BLaER1 (cell line): ENCODE measurements at regions not wholly inside any gene's neighbourhood (a gene's known extent, or its start where the extent isn't known, plus 50 kb on each side); places are given as distances from the start of the nearest gene placed in this dataset.

Experiments
- H3K27ac ChIP-seq: shearing (Covaris generic); formaldehyde crosslinking; 2 replicates; pipeline ENCODE4 v1.8.1; 2022
- H3K27me3 ChIP-seq: shearing (Covaris generic); formaldehyde crosslinking; 2 replicates; pipeline ENCODE4 v1.8.1; 2022
- H3K36me3 ChIP-seq: shearing (Covaris generic); formaldehyde crosslinking; 2 replicates; pipeline ENCODE4 v1.8.1; 2022
- H3K4me1 ChIP-seq: shearing (Covaris generic); formaldehyde crosslinking; 2 replicates; pipeline ENCODE4 v1.8.1; 2022
- H3K4me2 ChIP-seq: shearing (Covaris generic); formaldehyde crosslinking; 2 replicates; pipeline ENCODE4 v1.8.1; 2022
- H3K4me3 ChIP-seq: shearing (Covaris generic); formaldehyde crosslinking; 2 replicates; pipeline ENCODE4 v1.8.1; 2022
- H3K9ac ChIP-seq: shearing (Covaris generic); formaldehyde crosslinking; 2 replicates; pipeline ENCODE4 v1.8.1; 2022
- H3K9me3 ChIP-seq: shearing (Covaris generic); formaldehyde crosslinking; 2 replicates; pipeline ENCODE4 v1.8.1; 2022
- H4K20me1 ChIP-seq: shearing (Covaris generic); formaldehyde crosslinking; 2 replicates; pipeline ENCODE4 v1.8.1; 2022
- Cebpa-rat ChIP-seq: shearing (Covaris generic); IDR thresholded peaks from 2 replicates; pipeline ENCODE4 v1.8.1; 2022

DNA sequence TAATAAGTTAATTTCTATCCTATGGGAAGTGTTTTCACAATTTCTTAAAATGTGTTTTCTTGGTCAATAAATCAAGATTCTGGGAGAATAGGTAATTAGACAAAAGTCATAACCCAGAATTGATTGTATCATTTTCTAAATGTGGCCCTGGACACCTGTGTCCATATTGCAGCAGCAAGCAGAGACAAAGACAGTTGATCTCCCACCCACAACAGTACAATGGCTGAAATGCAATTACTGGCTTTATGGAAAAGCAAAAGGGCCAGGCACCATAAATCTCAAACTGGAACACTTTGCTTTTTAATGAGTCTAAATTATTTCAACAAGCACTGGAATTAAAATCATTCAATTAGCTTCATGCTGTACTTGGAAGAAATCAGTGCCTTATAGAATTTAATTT lies 157.2 kb downstream of the ESM1 start:
- Histone ChIP-seq H3K36me3 (no peaks in the 10 kb centered on the region), H3K4me2 (no peak overlapping the region), H3K4me1 (no peaks in the 10 kb centered on the region), H4K20me1 (no peaks in the 10 kb centered on the region), H3K27me3 (no peaks in the 10 kb centered on the region), H3K9ac (no peak overlapping the region), H3K27ac (no peak overlapping the region), H3K4me3 (no peak overlapping the region), H3K9me3 (no peaks in the 10 kb centered on the region)
- TF ChIP-seq Cebpa-rat = no peak

- H3K4me2 ChIP-seq = no peak overlapping the region
- no peaks in the 10 kb centered on the region for H3K4me1 ChIP-seq
- no peak for TF ChIP-seq Cebpa-rat
- no peaks in the 10 kb centered on the region for H4K20me1 ChIP-seq
- no peaks in the 10 kb centered on the region for H3K9me3 ChIP-seq
- no peaks in the 10 kb centered on the region for H3K36me3 ChIP-seq
- H3K27ac ChIP-seq = no peak overlapping the region
- H3K4me3 ChIP-seq = no peak overlapping the region
- no peak overlapping the region for H3K9ac ChIP-seq
- H3K27me3 ChIP-seq = no peaks in the 10 kb centered on the region
These were observed 160.4 kb downstream of the ESM1 start for GRCh38 chr5:54825005-54825404.

DNA sequence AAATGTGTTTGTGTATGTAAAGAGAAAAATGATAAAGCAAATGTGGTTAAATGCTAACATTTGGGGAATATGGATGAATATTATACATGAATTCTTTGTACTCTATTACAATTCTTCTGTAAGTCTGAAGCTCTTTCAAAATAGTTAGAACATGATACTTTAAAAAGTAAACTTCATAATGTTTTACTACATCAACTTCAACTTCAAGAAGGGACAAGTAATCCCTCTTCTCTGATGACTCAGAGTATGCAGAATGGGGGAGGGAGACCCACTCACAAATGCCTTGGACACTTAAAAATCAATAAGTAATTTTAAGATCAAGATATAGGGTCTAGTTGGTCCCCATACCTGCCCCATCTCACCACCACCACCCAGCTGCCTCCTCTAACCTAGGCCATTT lies 162.4 kb downstream of the ESM1 start:
- H3K36me3 ChIP-seq = no peaks in the 10 kb centered on the region
- no peak overlapping the region for H3K4me3 ChIP-seq
- no peaks in the 10 kb centered on the region for H3K4me1 ChIP-seq
- H3K27ac ChIP-seq = no peak overlapping the region
- H3K4me2 ChIP-seq = no peak overlapping the region
- H3K9me3 ChIP-seq = no peaks in the 10 kb centered on the region
- H4K20me1 ChIP-seq = no peaks in the 10 kb centered on the region
- no peak for TF ChIP-seq Cebpa-rat
- no peaks in the 10 kb centered on the region for H3K27me3 ChIP-seq
- no peak overlapping the region for H3K9ac ChIP-seq

DNA sequence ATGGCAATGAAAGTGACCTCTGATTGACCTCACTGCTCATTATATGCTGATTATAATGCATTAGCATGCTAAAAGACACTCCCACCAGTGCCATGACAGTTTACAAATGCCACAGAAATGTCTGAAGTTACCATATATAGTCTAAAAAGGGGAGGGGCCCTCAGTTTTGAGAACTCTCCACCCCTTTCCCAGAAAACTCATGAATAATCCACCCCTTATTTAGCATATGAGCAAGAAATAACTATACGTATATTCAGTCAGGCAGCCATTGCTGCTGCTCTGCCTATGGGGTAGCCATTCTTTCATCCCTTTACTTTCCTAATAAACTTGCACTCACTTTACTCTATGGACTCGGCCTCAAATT lies 163.1 kb downstream of the ESM1 start:
- H3K36me3 ChIP-seq = no peaks in the 10 kb centered on the region
- H3K27me3 ChIP-seq = no peaks in the 10 kb centered on the region
- H3K4me1 ChIP-seq = no peaks in the 10 kb centered on the region
- no peak overlapping the region for H3K4me3 ChIP-seq
- H3K9me3 ChIP-seq = no peaks in the 10 kb centered on the region
- no peak overlapping the region for H3K27ac ChIP-seq
- no peak for TF ChIP-seq Cebpa-rat
- no peak overlapping the region for H3K9ac ChIP-seq
- H4K20me1 ChIP-seq = no peaks in the 10 kb centered on the region
- no peak overlapping the region for H3K4me2 ChIP-seq

GRCh38 chr5:54821445-54822323 lies 163.7 kb downstream of the ESM1 start:
- Histone ChIP-seq H3K27ac (no peak overlapping the region), H4K20me1 (no peaks in the 10 kb centered on the region), H3K27me3 (no peaks in the 10 kb centered on the region), H3K36me3 (no peaks in the 10 kb centered on the region), H3K9ac (no peak overlapping the region), H3K4me3 (no peak overlapping the region), H3K9me3 (no peaks in the 10 kb centered on the region), H3K4me1 (no peaks in the 10 kb centered on the region), H3K4me2 (no peak overlapping the region)
- TF ChIP-seq Cebpa-rat = no peak

- H3K4me3 ChIP-seq = no peak overlapping the region
- no peak overlapping the region for H3K9ac ChIP-seq
- H3K27ac ChIP-seq = no peak overlapping the region
- no peaks in the 10 kb centered on the region for H3K27me3 ChIP-seq
- TF ChIP-seq Cebpa-rat = no peak
- no peaks in the 10 kb centered on the region for H3K36me3 ChIP-seq
- no peaks in the 10 kb centered on the region for H4K20me1 ChIP-seq
- H3K4me1 ChIP-seq = no peaks in the 10 kb centered on the region
- H3K9me3 ChIP-seq = no peaks in the 10 kb centered on the region
- no peak overlapping the region for H3K4me2 ChIP-seq
These were observed 164.9 kb downstream of the ESM1 start for GRCh38 chr5:54820346-54821134.

GRCh38 chr5:54807421-54807820 lies 178.0 kb downstream of the ESM1 start:
- H3K4me1 ChIP-seq = no peaks in the 10 kb centered on the region
- H3K27me3 ChIP-seq = no peaks in the 10 kb centered on the region
- no peaks in the 10 kb centered on the region for H4K20me1 ChIP-seq
- H3K36me3 ChIP-seq = no peaks in the 10 kb centered on the region
- H3K4me3 ChIP-seq = no peak overlapping the region
- H3K4me2 ChIP-seq = no peak overlapping the region
- no peak overlapping the region for H3K9ac ChIP-seq
- H3K9me3 ChIP-seq = peaks cover 7% of the 10 kb centered on the region; the same call in 1 of the 2 replicates
- no peak overlapping the region for H3K27ac ChIP-seq
- no peak for TF ChIP-seq Cebpa-rat

DNA sequence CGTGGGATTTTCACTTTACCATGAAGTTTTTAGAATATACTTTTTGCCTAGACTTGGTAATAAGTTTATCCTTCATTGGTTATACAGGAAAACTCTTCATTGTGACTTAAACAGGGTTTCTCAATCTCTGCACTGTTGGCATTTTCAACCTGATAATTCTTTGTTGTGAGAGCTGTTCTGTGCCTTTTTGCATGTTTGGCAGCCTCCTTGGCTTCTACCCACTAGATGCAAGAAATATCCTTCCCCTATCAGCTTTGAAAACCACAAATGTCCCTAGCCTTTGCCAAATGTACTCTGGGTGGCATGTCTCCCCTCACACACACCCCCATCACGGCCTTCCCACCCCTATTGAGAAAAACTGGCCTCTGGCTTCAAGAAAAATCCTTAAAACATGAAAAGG lies 180.9 kb downstream of the ESM1 start:
- TF ChIP-seq Cebpa-rat = no peak
- Histone ChIP-seq H3K4me3 (no peak overlapping the region), H3K27me3 (no peaks in the 10 kb centered on the region), H3K4me2 (no peak overlapping the region), H3K9ac (no peak overlapping the region), H4K20me1 (no peaks in the 10 kb centered on the region), H3K9me3 (peaks cover 7% of the 10 kb centered on the region; the same call in 1 of the 2 replicates), H3K36me3 (no peaks in the 10 kb centered on the region), H3K27ac (no peak overlapping the region), H3K4me1 (no peaks in the 10 kb centered on the region)

- TF ChIP-seq Cebpa-rat = no peak
- Histone ChIP-seq H4K20me1 (no peaks in the 10 kb centered on the region), H3K27ac (no peak overlapping the region), H3K9me3 (peaks cover 7% of the 10 kb centered on the region; the same call in 1 of the 2 replicates), H3K4me1 (no peaks in the 10 kb centered on the region), H3K9ac (no peak overlapping the region), H3K36me3 (no peaks in the 10 kb centered on the region), H3K4me3 (no peak overlapping the region), H3K27me3 (no peaks in the 10 kb centered on the region), H3K4me2 (no peak overlapping the region)
These were observed 181.3 kb downstream of the ESM1 start for GRCh38 chr5:54804086-54804485.

DNA sequence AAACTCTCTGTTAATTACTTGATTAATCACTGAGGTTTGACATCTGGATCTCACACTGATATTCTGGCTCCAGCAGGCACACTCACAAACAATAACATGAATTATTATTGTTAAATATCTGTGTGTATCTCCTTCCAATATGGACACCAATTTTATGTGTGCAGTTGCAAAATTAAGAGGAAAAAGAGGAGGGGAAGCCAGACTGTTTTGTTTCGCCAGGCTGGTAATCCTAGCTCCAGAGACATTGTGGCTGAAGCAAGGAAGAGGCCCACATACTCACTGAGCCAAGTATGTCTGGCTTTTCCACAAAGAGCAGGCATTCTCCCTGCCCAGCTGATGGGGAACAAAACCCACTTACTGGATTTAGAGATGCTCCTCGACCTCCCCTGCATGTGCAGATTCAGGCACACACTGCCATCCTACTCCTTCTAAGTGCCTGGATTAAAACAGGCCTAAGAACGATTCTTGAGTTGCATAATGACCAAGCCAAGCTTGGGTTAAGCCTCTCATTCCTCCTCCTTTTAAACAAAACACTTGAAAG lies 181.9 kb downstream of the ESM1 start:
- Histone ChIP-seq H3K27me3 (no peaks in the 10 kb centered on the region), H3K9ac (no peak overlapping the region), H4K20me1 (no peaks in the 10 kb centered on the region), H3K4me2 (no peak overlapping the region), H3K4me1 (no peaks in the 10 kb centered on the region), H3K27ac (no peak overlapping the region), H3K9me3 (peaks cover 7% of the 10 kb centered on the region; the same call in 1 of the 2 replicates), H3K36me3 (no peaks in the 10 kb centered on the region), H3K4me3 (no peak overlapping the region)
- TF ChIP-seq Cebpa-rat = no peak
